ENCODE measurements at regions not wholly inside any gene's neighbourhood (a gene's known extent, or its start where the extent isn't known, plus 50 kb on each side); places are given as distances from the start of the nearest gene placed in this dataset.

DNA sequence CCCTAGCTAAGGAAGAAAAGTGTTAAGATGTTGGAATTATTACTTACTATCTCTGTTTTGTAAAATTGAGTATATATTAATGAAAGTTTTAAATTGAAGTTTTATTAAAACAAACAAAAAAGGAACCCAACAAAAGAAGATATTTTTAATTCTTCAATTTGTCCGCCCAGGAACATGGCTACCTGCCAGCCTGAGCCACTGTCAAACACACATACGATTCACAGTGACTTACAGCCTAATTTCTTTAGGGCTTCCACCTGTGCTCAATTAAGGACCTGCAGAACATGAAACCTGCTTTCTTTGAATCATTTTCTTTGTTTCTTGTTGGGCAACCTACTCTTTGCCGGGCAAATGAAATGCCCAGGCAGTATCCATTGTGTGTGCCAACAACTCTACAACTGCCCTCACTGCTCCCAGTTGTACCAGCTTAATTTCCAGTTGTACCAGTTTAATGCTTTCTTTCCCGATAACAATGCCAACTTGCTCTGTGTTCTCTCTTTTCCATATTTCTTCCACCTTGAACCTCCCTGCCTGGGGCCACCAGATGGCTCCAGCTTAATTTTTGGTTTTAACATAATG lies 181.7 kb downstream of the GBA3 start:
- no peak for DNase-seq (ENCODE audit: low read depth in 2 of 2)

DNA sequence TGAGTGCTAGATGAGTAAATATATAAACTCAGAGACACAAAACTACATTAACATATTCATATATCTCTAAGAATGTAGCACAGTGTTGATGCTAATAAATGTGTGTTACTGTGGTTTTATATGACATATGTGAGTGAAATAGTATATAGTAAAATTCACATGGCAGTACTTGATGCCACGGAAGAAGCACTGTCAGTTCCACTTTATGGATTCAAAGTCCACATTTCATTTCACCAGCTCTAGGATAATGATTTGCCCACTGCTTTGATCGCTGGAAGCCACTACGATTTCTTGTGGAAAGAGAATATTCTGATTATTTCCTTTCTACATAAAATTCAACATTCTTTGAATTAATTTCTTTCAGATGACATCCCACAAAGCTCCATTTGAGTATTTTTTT lies 181.2 kb downstream of the GBA3 start:
- DNase-seq (ENCODE audit: low read depth in 2 of 2), result no peak

DNA sequence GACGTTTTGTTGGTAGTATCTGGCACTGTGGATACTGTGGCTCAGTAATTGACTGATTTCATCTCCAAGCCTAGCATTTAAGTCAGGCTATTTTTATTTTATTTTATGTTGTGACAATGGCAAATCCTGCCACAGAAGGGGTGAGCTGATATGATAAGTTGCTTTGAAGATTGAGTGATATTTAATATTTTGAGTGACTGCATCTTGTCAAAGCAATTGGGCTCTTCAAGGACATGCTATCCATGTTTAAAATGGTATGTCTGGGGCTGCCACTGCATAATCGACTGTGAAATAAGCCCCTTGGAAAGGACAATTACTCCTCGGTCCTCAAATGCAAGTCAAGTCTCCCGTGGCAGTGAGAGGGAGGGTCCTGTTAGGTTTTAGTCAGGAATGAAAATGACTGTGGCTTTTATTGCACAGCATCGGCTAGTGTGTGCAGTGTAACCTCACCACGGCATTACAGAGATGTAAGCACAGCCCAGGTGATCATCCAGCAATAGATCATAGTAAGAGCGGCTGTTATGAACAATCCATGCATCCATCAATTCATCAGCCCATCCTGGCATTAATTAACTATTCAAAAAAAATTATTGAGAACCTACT lies 178.2 kb downstream of the GBA3 start:
- no peak for DNase-seq (ENCODE audit: low read depth in 2 of 2)

DNA sequence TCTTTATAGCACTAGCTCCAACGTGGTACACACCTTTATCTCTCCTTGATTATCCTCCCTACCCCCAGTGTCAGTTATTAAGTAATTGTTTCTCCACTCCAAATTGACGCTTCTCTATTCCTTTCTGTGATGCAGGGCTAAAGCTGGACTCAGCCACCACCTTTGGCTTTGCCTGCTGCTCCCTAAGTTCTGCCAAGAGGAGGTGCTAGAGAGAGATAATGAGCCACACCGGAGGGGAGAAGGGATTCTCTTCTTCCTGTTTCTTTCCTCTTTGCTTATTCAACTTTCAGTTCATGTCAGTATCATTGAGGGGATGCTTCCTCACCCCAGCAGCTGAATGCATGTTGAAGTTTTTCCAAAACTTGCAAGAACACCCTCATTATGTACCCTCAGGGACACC lies 176.5 kb downstream of the GBA3 start:
- DNase-seq (ENCODE audit: low read depth in 2 of 2), result no peak
